GM12878 (cell line): ENCODE measurements at regions not wholly inside any gene's neighbourhood (a gene's known extent, or its start where the extent isn't known, plus 50 kb on each side); places are given as distances from the start of the nearest gene placed in this dataset.

Source experiments
- ATAC-seq: fragments of 200-7000 bp; cut with Tn5 transposase; 3 replicates; pipeline ENCODE4 v1.9.1; 2020; ENCODE audit warnings: mild to moderate bottlenecking, moderate library complexity
- BruUV-seq: library from RNA; stranded (reverse); fragments of 400-500 nt; replicated peaks from 2 replicates; lab custom pipeline; 2021; lab: Mats Ljungman, UMichigan
- CTCF ChIA-PET: fragments of 300-600 bp; sonication (Branson Sonifier 250); formaldehyde crosslinking; extraction: SDS; loops from one replicate; lab custom pipeline; 2021; ENCODE audit warnings: inconsistent platforms; lab: Yijun Ruan, JAX
- POLR2A ChIA-PET: fragments of 350-600 bp; formaldehyde crosslinking; extraction: SDS; loops from one replicate; lab custom pipeline; 2021; ENCODE audit warnings: inconsistent platforms; lab: Charles Lee
- RAD21 ChIA-PET: fragments of 300-600 bp; sonication (Branson Sonifier 250); formaldehyde crosslinking; loops from one replicate; lab custom pipeline; 2023; ENCODE audit warnings: antibody characterized with exemption; ENCODE audit not compliant: unreplicated experiment; lab: Charles Lee
- SMC1A ChIA-PET: fragments of 300-600 bp; sonication (Branson Sonifier 250); formaldehyde crosslinking; loops from one replicate; lab custom pipeline; 2023; ENCODE audit not compliant: unreplicated experiment, uncharacterized antibody; lab: Charles Lee
- DNase-seq: peaks from one replicate; pipeline ENCODE4 v3.0.0-alpha.2; 2011; ENCODE audit warnings: low read depth, low spot score
- FAIRE-seq: peaks from 3 replicates; lab custom pipeline; 2011; peaks lifted over from hg19 to GRCh38; lab: Jason Lieb, UNC
- H2AFZ ChIP-seq: 2 replicates; pipeline ENCODE4 v1.6.0; 2011; ENCODE audit warnings: low read depth, low read length, control low read depth; ENCODE audit not compliant: control insufficient read depth
- H3K27ac ChIP-seq: 2 replicates; pipeline ENCODE4 v1.5.1; 2011; ENCODE audit warnings: control low read depth; ENCODE audit not compliant: control insufficient read depth, insufficient read depth
- H3K27me3 ChIP-seq, 2 experiments: replicated peaks in 1 of 2; 2 replicates each; pipeline versions ENCODE4 v1.6.0 to v1.6.1; 2011; ENCODE audit warnings: low read length in 1 of 2; ENCODE audit not compliant: control insufficient read depth in 2 of 2, insufficient read depth in 2 of 2
- H3K36me3 ChIP-seq, 2 experiments: 2 replicates each; pipeline ENCODE4 v1.5.1; 2011; ENCODE audit warnings: low read length in 1 of 2; ENCODE audit not compliant: control insufficient read depth in 2 of 2, insufficient read depth in 2 of 2
- H3K4me1 ChIP-seq: 2 replicates; pipeline ENCODE4 v1.6.1; 2011; ENCODE audit warnings: mild to moderate bottlenecking, low read length, moderate library complexity, mixed read lengths; ENCODE audit not compliant: control insufficient read depth, insufficient read depth
- H3K4me2 ChIP-seq: 2 replicates; pipeline ENCODE4 v1.6.0; 2011; ENCODE audit warnings: control low read depth; ENCODE audit not compliant: control insufficient read depth, insufficient read depth
- H3K4me3 ChIP-seq: fragments of 200-600 bp; sonication (generic); 2 replicates; pipeline ENCODE4 v1.5.1; 2016
- H3K79me2 ChIP-seq: 2 replicates; pipeline ENCODE4 v1.6.0; 2011; ENCODE audit warnings: low read length; ENCODE audit not compliant: control insufficient read depth, insufficient read depth
- H3K9ac ChIP-seq: 2 replicates; pipeline ENCODE4 v1.8.0; 2011; ENCODE audit warnings: low read length, control low read depth, mixed read lengths; ENCODE audit not compliant: control insufficient read depth, insufficient read depth
- H3K9me3 ChIP-seq: replicated peaks from 3 replicates; pipeline ENCODE4 v1.5.1; 2011; ENCODE audit warnings: mild to moderate bottlenecking, low read length; ENCODE audit not compliant: control insufficient read depth, insufficient read depth
- H4K20me1 ChIP-seq: 2 replicates; pipeline ENCODE4 v1.6.0; 2011; ENCODE audit not compliant: control insufficient read depth, insufficient read depth
- BCL11A ChIP-seq: IDR thresholded peaks from 2 replicates; pipeline ENCODE4 v1.6.1; 2011; ENCODE audit warnings: low read depth, low read length
- EGR1 ChIP-seq, 2 experiments: IDR thresholded peaks; 1 replicate in 1 of 2; 2 replicates in 1 of 2; pipeline ENCODE4 v1.6.1; 2011 to 2012; ENCODE audit warnings: low read depth in 2 of 2, low read length in 2 of 2, borderline replicate concordance in 1 of 2, mild to moderate bottlenecking in 1 of 2, moderate library complexity in 1 of 2
- ESRRA ChIP-seq: IDR thresholded peaks from 2 replicates; pipeline ENCODE4 v1.6.1; 2012; ENCODE audit warnings: mild to moderate bottlenecking, low read length, improper control_type of control experiment
- EZH2 ChIP-seq: IDR thresholded peaks from 2 replicates; pipeline ENCODE4 v1.6.1; 2012; ENCODE audit warnings: low read depth, mild to moderate bottlenecking, control low read depth, inconsistent platforms, low read length, borderline replicate concordance; ENCODE audit not compliant: control insufficient read depth
- IKZF1 ChIP-seq: fragments of 450-650 bp; conservative IDR thresholded peaks from 2 replicates; pipeline ENCODE4 v1.6.1; 2017; ENCODE audit warnings: antibody characterized with exemption, mild to moderate bottlenecking
- KLF5 ChIP-seq: fragments of 450-650 bp; IDR thresholded peaks from 2 replicates; pipeline ENCODE4 v1.6.1; 2014; ENCODE audit warnings: mild to moderate bottlenecking; ENCODE audit not compliant: partially characterized antibody
- ZNF384 ChIP-seq: IDR thresholded peaks from 2 replicates; pipeline ENCODE4 v1.6.1; 2012; ENCODE audit warnings: low read depth, mild to moderate bottlenecking, low read length, improper control_type of control experiment, borderline replicate concordance
- WGBS: methylation state at CpG from one replicate; pipeline ENCODE4 v1.1.6; 2016; ENCODE audit warnings: low lambda C conversion rate; ENCODE audit not compliant: insufficient replicate concordance, insufficient coverage; ENCODE audit errors: missing lambda C conversion rate; 5-methylcytosine and 5-hydroxymethylcytosine counted together
- in situ Hi-C: fragments of 300-500 bp; cut with MboI; formaldehyde crosslinking; loops from 9 replicates; pipeline ENCODE4 v1.14.3; 2018; ENCODE audit warnings: mixed read lengths
- intact Hi-C: fragments of 100-400 bp; cut with micrococcal nuclease; formaldehyde crosslinking; loops from one replicate; pipeline ENCODE4 v1.14.2; 2022; ENCODE audit not compliant: unreplicated experiment
- TF ChIP-seq, protein P1 (sequence below): IDR thresholded peaks from 2 replicates; pipeline ENCODE4 v1.6.1; 2011; ENCODE audit warnings: low read depth, low read length, improper control_type of control experiment, borderline replicate concordance
- TF ChIP-seq, protein P2 (sequence below): fragments of 450-650 bp; IDR thresholded peaks from 2 replicates; pipeline ENCODE4 v1.6.1; 2014; ENCODE audit warnings: mild to moderate bottlenecking

DNA sequence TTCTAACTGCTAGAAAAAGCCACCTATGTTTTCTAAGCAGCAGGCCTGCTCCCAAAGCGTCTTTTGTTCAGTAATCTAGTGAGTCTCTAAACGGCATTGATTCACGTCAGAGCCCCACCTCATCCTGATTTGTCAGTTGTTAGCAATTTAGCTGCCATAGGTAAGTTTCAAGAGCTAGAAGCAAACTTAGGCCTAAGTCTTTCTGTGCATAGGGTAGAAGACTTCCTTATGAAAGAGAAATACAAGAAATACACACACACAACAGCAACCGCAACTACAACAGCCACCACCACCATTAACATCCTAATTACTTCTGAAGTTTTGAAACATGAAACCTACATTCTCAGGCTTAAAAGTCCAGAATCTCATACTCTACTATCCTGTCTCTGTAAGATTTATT is 531.1 kb upstream of the SPANXN1 start:
- no peak overlapping the region for H3K4me2 ChIP-seq
- no peak overlapping the region for H3K9ac ChIP-seq
- 52% methylated on average over 4 of the region's 4 CpGs for WGBS
- H3K27me3 ChIP-seq, result no peaks in the 10 kb centered on the region
- no peak overlapping the region for H2AFZ ChIP-seq
- in situ Hi-C loops (no loop called here), intact Hi-C loops (no loop called here)
- no peaks in the 10 kb centered on the region for H3K9me3 ChIP-seq
- H3K36me3 ChIP-seq, result no peaks in the 10 kb centered on the region
- FAIRE-seq (no peak), ATAC-seq (no peak), DNase-seq (no peak)
- no peaks in the 10 kb centered on the region for H4K20me1 ChIP-seq
- TF ChIP-seq EZH2 (no peak), IKZF1 (no peak), ZNF384 (no peak), EGR1 (IDR thresholded peaks at IDR 0.05; ENCODE audit: borderline replicate concordance in 1 of 2, low read depth in 2 of 2, low read length in 2 of 2) (no peak), ESRRA (no peak), BCL11A (no peak), KLF5 (no peak)
- TF ChIP-seq, protein P1, sequence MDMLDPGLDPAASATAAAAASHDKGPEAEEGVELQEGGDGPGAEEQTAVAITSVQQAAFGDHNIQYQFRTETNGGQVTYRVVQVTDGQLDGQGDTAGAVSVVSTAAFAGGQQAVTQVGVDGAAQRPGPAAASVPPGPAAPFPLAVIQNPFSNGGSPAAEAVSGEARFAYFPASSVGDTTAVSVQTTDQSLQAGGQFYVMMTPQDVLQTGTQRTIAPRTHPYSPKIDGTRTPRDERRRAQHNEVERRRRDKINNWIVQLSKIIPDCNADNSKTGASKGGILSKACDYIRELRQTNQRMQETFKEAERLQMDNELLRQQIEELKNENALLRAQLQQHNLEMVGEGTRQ, result no peak
- TF ChIP-seq, protein P2, sequence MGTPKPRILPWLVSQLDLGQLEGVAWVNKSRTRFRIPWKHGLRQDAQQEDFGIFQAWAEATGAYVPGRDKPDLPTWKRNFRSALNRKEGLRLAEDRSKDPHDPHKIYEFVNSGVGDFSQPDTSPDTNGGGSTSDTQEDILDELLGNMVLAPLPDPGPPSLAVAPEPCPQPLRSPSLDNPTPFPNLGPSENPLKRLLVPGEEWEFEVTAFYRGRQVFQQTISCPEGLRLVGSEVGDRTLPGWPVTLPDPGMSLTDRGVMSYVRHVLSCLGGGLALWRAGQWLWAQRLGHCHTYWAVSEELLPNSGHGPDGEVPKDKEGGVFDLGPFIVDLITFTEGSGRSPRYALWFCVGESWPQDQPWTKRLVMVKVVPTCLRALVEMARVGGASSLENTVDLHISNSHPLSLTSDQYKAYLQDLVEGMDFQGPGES, result no peak
- CTCF ChIA-PET, result interaction anchor here (0.6 kb wide), 1 partner anchor 59 kb away, joined by 4 read pairs; no protein-coding TSS in a partner anchor
- H3K4me3 ChIP-seq, result no peak overlapping the region
- RAD21 ChIA-PET, result no interaction called here
- POLR2A ChIA-PET, result no interaction called here
- H3K4me1 ChIP-seq, result no peaks in the 10 kb centered on the region
- no peak overlapping the region for H3K27ac ChIP-seq
- BruUV-seq, result no TSS peak
- SMC1A ChIA-PET, result no interaction called here
- no peaks in the 10 kb centered on the region for H3K79me2 ChIP-seq
